Ectodermal cell (in vitro differentiated cells): ENCODE measurements at regions not wholly inside any gene's neighbourhood (a gene's known extent, or its start where the extent isn't known, plus 50 kb on each side); places are given as distances from the start of the nearest gene placed in this dataset.

Source experiments
- H3K27ac ChIP-seq: 2 replicates; pipeline ENCODE4 v1.7.0; 2013; ENCODE audit warnings: mild to moderate bottlenecking, low read depth, low read length; ENCODE audit not compliant: insufficient read depth, poor library complexity, severe bottlenecking
- H3K27me3 ChIP-seq: 2 replicates; pipeline ENCODE4 v1.7.0; 2013; ENCODE audit warnings: mild to moderate bottlenecking, low read length; ENCODE audit not compliant: insufficient read depth, control insufficient read depth, poor library complexity, severe bottlenecking
- H3K36me3 ChIP-seq: one replicate; pipeline ENCODE4 v1.7.0; 2013; ENCODE audit warnings: low read length; ENCODE audit not compliant: control insufficient read depth, insufficient read depth
- H3K4me1 ChIP-seq: one replicate; pipeline ENCODE4 v1.7.0; 2013; ENCODE audit warnings: low read length; ENCODE audit not compliant: control insufficient read depth, insufficient read depth
- H3K4me3 ChIP-seq: 2 replicates; pipeline ENCODE4 v1.7.0; 2013; ENCODE audit warnings: low read depth, low read length, control low read depth; ENCODE audit not compliant: insufficient read depth
- H3K9me3 ChIP-seq: 2 replicates; pipeline ENCODE4 v1.7.0; 2013; ENCODE audit warnings: mild to moderate bottlenecking, low read length, moderate library complexity; ENCODE audit not compliant: control insufficient read depth
- WGBS, 2 experiments: methylation state at CpG; one replicate each; pipeline ENCODE4 v1.1.7; 2013; ENCODE audit warnings: missing lambda C conversion rate in 2 of 2; 5-methylcytosine and 5-hydroxymethylcytosine counted together

- Histone ChIP-seq H3K27ac (no peak overlapping the region), H3K9me3 (no peaks in the 10 kb centered on the region), H3K4me1 (peaks cover 7% of the 10 kb centered on the region), H3K36me3 (no peaks in the 10 kb centered on the region), H3K4me3 (no peak overlapping the region), H3K27me3 (no peaks in the 10 kb centered on the region)
- WGBS, 2 experiments = 91 to 92% methylated on average over 2 of the region's 2 CpGs
Measured at GRCh38 chr9:113783475-113783874, 92.6 kb upstream of the ZNF618 start.

DNA sequence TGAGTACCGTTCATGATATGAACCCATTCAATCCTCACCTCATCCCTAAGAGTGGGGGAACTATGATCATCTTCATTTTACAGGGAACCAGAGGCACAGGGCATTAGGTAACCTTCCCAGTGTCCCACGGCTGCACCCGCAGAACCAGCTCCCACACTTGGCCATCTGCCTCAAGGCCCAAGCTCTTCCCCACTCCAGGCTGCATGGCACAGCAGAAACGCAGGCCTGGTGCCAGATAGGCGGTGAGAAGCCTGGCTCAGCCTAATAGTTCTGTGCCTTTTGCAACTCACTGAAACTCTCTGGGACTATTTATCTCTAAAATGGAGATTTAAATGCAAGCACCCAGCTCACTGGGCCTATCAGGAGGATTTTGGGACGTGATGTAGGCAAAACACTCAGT is 90.8 kb upstream of the ZNF618 start:
- Histone ChIP-seq H3K27me3 (no peaks in the 10 kb centered on the region), H3K4me1 (peaks cover 8% of the 10 kb centered on the region), H3K36me3 (no peaks in the 10 kb centered on the region), H3K9me3 (no peaks in the 10 kb centered on the region), H3K27ac (no peak overlapping the region), H3K4me3 (no peak overlapping the region)
- 94% methylated on average over 6 of the region's 6 CpGs for WGBS, 2 experiments

- no peaks in the 10 kb centered on the region for H3K36me3 ChIP-seq
- H3K9me3 ChIP-seq = no peaks in the 10 kb centered on the region
- H3K4me3 ChIP-seq = no peak overlapping the region
- peaks cover 8% of the 10 kb centered on the region for H3K4me1 ChIP-seq
- WGBS, 2 experiments = 89 to 93% methylated on average over 4 of the region's 4 CpGs
- H3K27me3 ChIP-seq = no peaks in the 10 kb centered on the region
- no peak overlapping the region for H3K27ac ChIP-seq
Measured at GRCh38 chr9:113786071-113786470, 90.0 kb upstream of the ZNF618 start.

DNA sequence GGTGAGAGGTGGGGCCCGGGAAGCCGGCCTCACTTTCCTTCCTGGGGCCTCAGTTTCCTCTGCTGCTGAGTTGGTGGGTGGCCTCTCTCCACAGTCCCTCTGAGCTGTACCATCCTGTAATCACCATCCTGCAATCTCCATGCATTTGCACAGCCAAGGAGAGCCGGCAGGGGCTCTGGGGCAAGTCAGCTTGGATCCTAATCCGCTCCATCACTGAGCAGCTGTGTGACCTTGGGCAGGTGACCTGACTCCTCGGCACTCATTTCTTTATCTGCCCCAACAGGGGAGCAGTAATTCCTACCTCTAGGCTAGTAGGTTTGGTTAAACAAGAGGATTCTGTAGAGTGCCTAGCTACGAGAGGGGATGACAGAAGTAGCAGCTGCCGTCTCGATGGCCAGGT is 88.2 kb upstream of the ZNF618 start:
- H3K4me3 ChIP-seq = no peak overlapping the region
- H3K4me1 ChIP-seq = peaks cover 8% of the 10 kb centered on the region
- 64 to 74% methylated on average over 8 of the region's 8 CpGs for WGBS, 2 experiments
- H3K27me3 ChIP-seq = no peaks in the 10 kb centered on the region
- H3K27ac ChIP-seq = no peak overlapping the region
- H3K36me3 ChIP-seq = no peaks in the 10 kb centered on the region
- no peaks in the 10 kb centered on the region for H3K9me3 ChIP-seq

- WGBS, 2 experiments = 81 to 86% methylated on average over 7 to 10 of the region's 10 CpGs
- Histone ChIP-seq H3K4me3 (no peak overlapping the region), H3K27me3 (no peaks in the 10 kb centered on the region)
Measured at GRCh38 chr9:113788616-113789330, 87.3 kb upstream of the ZNF618 start.

DNA sequence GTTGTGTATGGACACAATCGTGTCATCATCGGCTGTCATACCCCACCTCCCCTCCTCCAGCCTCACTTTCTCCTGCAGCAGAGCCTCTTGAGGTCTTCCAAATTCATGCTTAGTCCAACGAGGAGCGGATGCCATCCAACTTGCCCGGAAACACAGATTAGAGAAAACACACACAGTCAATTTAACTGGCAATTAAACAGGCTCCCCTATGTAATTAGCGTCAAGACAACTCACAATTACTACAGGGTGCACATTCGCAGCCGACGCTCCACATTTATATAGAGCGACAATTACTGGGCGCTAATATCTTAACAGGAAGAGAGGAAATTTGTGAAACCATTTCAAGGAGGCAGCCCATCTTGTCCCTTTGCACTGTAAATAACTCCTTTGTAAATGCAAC is 86.0 kb upstream of the ZNF618 start:
- Histone ChIP-seq H3K27ac (no peak overlapping the region), H3K4me1 (peaks cover 8% of the 10 kb centered on the region), H3K36me3 (no peaks in the 10 kb centered on the region), H3K4me3 (no peak overlapping the region), H3K9me3 (no peaks in the 10 kb centered on the region), H3K27me3 (no peaks in the 10 kb centered on the region)
- 95 to 97% methylated on average over 11 of the region's 11 CpGs for WGBS, 2 experiments

More at GRCh38 chr9:113788616-113789330, 87.3 kb upstream of the ZNF618 start:
- H3K27ac ChIP-seq = no peak overlapping the region
- no peaks in the 10 kb centered on the region for H3K36me3 ChIP-seq
- H3K4me1 ChIP-seq = peaks cover 8% of the 10 kb centered on the region
- H3K9me3 ChIP-seq = no peaks in the 10 kb centered on the region

GRCh38 chr9:113793558-113793957 is 82.6 kb upstream of the ZNF618 start:
- Histone ChIP-seq H3K9me3 (no peaks in the 10 kb centered on the region), H3K4me3 (no peak overlapping the region), H3K4me1 (no peaks in the 10 kb centered on the region), H3K36me3 (no peaks in the 10 kb centered on the region), H3K27ac (no peak overlapping the region), H3K27me3 (no peaks in the 10 kb centered on the region)
- WGBS, 2 experiments = 87 to 88% methylated on average over 9 of the region's 9 CpGs

- H3K4me1 ChIP-seq = no peaks in the 10 kb centered on the region
Measured at GRCh38 chr9:113794721-113795120, 81.4 kb upstream of the ZNF618 start.

DNA sequence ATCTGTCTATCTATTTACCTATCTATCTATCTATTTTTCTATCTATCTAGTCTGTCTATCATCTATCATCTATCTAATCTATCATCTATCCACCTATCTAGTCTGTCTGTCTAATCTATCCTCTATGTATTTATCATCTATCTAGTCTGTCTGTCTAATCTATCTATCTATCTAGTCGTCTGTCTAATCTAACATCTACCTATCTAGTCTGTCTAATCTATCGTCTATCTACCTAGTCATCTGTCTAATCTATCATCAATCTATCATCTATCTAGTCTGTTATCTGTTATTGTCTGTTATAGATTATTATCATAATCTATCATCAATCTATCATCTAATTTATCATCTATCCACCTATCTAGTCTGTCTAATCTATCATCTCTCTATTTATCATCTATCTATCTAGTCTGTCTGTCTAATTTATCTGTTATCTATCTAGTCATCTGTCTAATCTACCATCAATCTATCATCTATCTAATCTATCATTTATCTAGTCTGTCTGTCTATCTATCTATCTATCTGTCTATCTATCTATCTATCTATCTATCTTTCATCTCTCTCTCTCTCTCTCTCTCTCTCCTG is 80.2 kb upstream of the ZNF618 start:
- H3K27ac ChIP-seq = no peak overlapping the region
- H3K36me3 ChIP-seq = no peaks in the 10 kb centered on the region
- H3K9me3 ChIP-seq = no peaks in the 10 kb centered on the region
- H3K27me3 ChIP-seq = no peaks in the 10 kb centered on the region
- no peak overlapping the region for H3K4me3 ChIP-seq
- WGBS, 2 experiments = 85 to 91% methylated on average over 2 of the region's 2 CpGs
- no peaks in the 10 kb centered on the region for H3K4me1 ChIP-seq

More at GRCh38 chr9:113794721-113795120, 81.4 kb upstream of the ZNF618 start:
- Histone ChIP-seq H3K9me3 (no peaks in the 10 kb centered on the region), H3K36me3 (no peaks in the 10 kb centered on the region), H3K4me3 (no peak overlapping the region), H3K27me3 (no peaks in the 10 kb centered on the region), H3K27ac (no peak overlapping the region)
- 82 to 88% methylated on average over 6 of the region's 6 CpGs for WGBS, 2 experiments

DNA sequence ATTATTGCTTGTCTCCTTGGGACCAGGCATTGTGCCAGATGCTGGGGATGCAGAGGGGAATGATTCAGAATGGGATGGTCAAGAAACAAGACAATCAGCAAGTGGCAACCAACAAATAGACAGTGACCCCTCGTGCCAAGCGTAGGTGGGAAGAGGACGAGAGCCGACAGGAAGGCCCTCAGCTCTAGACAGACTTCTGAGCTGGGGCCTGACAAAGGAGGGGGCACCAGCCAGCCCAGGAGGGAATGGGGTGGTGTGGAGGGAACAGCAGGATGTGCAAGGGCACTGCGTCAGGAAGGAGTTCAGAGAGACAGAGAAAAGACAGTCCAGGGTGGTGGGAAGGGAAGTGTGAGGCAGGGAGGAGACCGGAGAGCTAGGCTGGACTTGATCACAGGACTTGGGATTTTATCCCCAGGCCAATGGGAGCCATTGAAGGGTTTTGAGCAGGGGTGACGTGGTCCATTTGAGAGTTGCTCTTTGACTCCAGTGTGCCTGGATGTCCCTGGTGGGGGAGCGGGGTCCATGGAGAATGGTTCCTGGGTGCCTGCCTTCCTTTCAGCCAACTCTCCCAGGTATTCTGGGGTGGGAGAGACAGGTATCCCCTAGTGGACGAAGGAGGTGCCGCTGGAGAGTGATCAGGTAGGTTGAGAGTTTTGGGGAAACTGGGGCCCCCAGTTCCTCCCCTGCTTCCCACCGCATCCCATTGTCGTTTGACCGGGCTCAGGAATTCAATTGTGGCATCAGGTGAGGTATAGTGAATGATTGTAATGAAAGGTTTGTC is 79.3 kb upstream of the ZNF618 start:
- WGBS, 2 experiments = 92 to 95% methylated on average over 13 of the region's 13 CpGs
- no peaks in the 10 kb centered on the region for H3K4me1 ChIP-seq
- no peak overlapping the region for H3K4me3 ChIP-seq
- no peaks in the 10 kb centered on the region for H3K27me3 ChIP-seq
- H3K9me3 ChIP-seq = no peaks in the 10 kb centered on the region
- H3K27ac ChIP-seq = no peak overlapping the region
- no peaks in the 10 kb centered on the region for H3K36me3 ChIP-seq
